CD4-positive, alpha-beta T cell (primary cell): ENCODE measurements at regions not wholly inside any gene's neighbourhood (a gene's known extent, or its start where the extent isn't known, plus 50 kb on each side); places are given as distances from the start of the nearest gene placed in this dataset.

Source experiments
- ATAC-seq: fragments of 200-7000 bp; cut with Tn5 transposase; one replicate; pipeline ENCODE4 v1.10.0; 2022; ENCODE audit warnings: mild to moderate bottlenecking; ENCODE audit not compliant: poor library complexity
- CTCF ChIA-PET: fragments of 350-600 bp; sonication (Branson Sonifier 250); formaldehyde crosslinking; loops from one replicate; lab custom pipeline; 2021; ENCODE audit warnings: antibody characterized with exemption, inconsistent platforms; lab: Charles Lee
- POLR2A ChIA-PET: fragments of 350-600 bp; sonication (Branson Sonifier 250); formaldehyde crosslinking; loops from one replicate; lab custom pipeline; 2021; ENCODE audit warnings: antibody characterized with exemption, inconsistent platforms; lab: Charles Lee
- DNase-seq, 14 experiments: peaks; one replicate each; pipeline ENCODE4 v3.0.0-alpha.2; 2013 to 2020; ENCODE audit warnings: mixed read lengths in 2 of 14
- H3K27ac ChIP-seq, 2 donors: one replicate each; pipeline versions ENCODE4 v1.5.1 to v1.7.0; 2013; ENCODE audit warnings: low read length in 2 of 2, low read depth in 1 of 2, mild to moderate bottlenecking in 1 of 2
- H3K27me3 ChIP-seq, 2 experiments: 1 replicate in 1 of 2; 2 replicates in 1 of 2; pipeline versions ENCODE4 v1.6.1 to v1.7.0; 2013; ENCODE audit warnings: low read length in 2 of 2, control low read depth in 1 of 2, mild to moderate bottlenecking in 1 of 2, moderate library complexity in 1 of 2; ENCODE audit not compliant: insufficient read depth in 2 of 2, control insufficient read depth in 1 of 2
- H3K36me3 ChIP-seq: one replicate; pipeline ENCODE4 v1.6.1; 2013; ENCODE audit warnings: low read length, control low read depth; ENCODE audit not compliant: insufficient read depth
- H3K4me1 ChIP-seq: one replicate; pipeline ENCODE4 v1.6.1; 2013; ENCODE audit warnings: low read length, control low read depth; ENCODE audit not compliant: insufficient read depth
- H3K4me3 ChIP-seq: one replicate; pipeline ENCODE4 v1.5.1; 2013; ENCODE audit warnings: mild to moderate bottlenecking, low read length, moderate library complexity
- H3K9me3 ChIP-seq, 2 experiments: 1 replicate in 1 of 2; 2 replicates in 1 of 2; pipeline versions ENCODE4 v1.6.1 to v1.7.0; 2013; ENCODE audit warnings: low read length in 2 of 2, mild to moderate bottlenecking in 2 of 2, control low read depth in 1 of 2, moderate library complexity in 1 of 2; ENCODE audit not compliant: control insufficient read depth in 1 of 2, insufficient read depth in 1 of 2
- H3K27ac Mint-ChIP-seq: one replicate; pipeline ENCODE4 v1.8.0; 2020; ENCODE audit warnings: mixed read lengths
- H3K27me3 Mint-ChIP-seq: one replicate; pipeline ENCODE4 v1.8.0; 2021; ENCODE audit warnings: mixed read lengths
- H3K36me3 Mint-ChIP-seq: one replicate; pipeline ENCODE4 v1.8.0; 2021; ENCODE audit warnings: low read depth, mixed read lengths
- H3K4me1 Mint-ChIP-seq: one replicate; pipeline ENCODE4 v1.8.0; 2021; ENCODE audit warnings: low read depth, mixed read lengths
- H3K4me3 Mint-ChIP-seq: one replicate; pipeline ENCODE4 v1.8.0; 2020; ENCODE audit warnings: mild to moderate bottlenecking, mixed read lengths
- H3K9me3 Mint-ChIP-seq: one replicate; pipeline ENCODE4 v1.8.0; 2020; ENCODE audit warnings: mixed read lengths
- CTCF ChIP-seq: fragments of 200-600 bp; IDR thresholded peaks from one replicate; pipeline ENCODE4 v1.8.0; 2022; ENCODE audit warnings: antibody characterized with exemption, mild to moderate bottlenecking
- intact Hi-C, 2 experiments: fragments of 100-400 bp; cut with DNase I in 1 of 2; cut with micrococcal nuclease in 1 of 2; formaldehyde crosslinking; loops; one replicate each; pipeline versions ENCODE4 v1.15.1 to v1.9.0; 2023 to 2025; cut with DNase I, micrococcal nuclease

- no peaks in the 10 kb centered on the region for H3K36me3 Mint-ChIP-seq
- no peaks in the 10 kb centered on the region for H3K4me1 Mint-ChIP-seq
- H3K9me3 Mint-ChIP-seq, result no peaks in the 10 kb centered on the region
- H3K4me3 Mint-ChIP-seq, result no peak overlapping the region
- no peak overlapping the region for H3K27ac Mint-ChIP-seq
- no peak overlapping the region for H3K4me3 ChIP-seq
- no peak for TF ChIP-seq CTCF
- ChIA-PET POLR2A (no interaction called here), CTCF (no interaction called here)
- no peaks in the 10 kb centered on the region for H3K36me3 ChIP-seq
- H3K27me3 Mint-ChIP-seq, result no peaks in the 10 kb centered on the region
- H3K27me3 ChIP-seq, result no peaks in the 10 kb centered on the region
- no peaks in the 10 kb centered on the region for H3K9me3 ChIP-seq
- H3K4me1 ChIP-seq, result no peaks in the 10 kb centered on the region
- no peak for ATAC-seq
- H3K27ac ChIP-seq, result no peak overlapping the region
- DNase-seq, result no peak
- intact Hi-C loops, result no loop called here
These were observed 239.7 kb upstream of the CLNK start for GRCh38 chr4:10924274-10924673.

DNA sequence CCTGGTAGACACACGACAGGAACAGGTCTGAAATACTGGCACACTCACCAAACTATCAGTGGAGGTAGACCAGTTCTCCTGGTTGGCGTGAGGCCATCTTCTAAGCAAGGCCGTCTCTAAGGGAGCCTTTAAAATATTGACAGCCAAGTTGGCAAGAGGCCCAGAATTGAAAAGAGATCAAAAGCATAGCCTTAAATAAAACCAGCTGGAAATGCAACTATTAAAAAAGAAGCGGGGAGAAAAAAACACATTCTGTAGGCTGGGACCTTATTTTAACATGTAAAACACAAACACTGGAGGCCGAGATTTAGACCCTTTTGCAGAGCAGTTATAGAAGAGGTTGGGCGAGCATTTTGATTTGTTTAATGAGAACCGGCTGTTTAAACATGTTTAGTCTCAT lies 233.0 kb upstream of the CLNK start:
- Mint-ChIP-seq H3K4me1 (no peaks in the 10 kb centered on the region), H3K27me3 (no peaks in the 10 kb centered on the region), H3K4me3 (no peak overlapping the region), H3K9me3 (no peaks in the 10 kb centered on the region), H3K36me3 (no peaks in the 10 kb centered on the region), H3K27ac (no peak overlapping the region)
- POLR2A ChIA-PET, result no interaction called here
- intact Hi-C loops, result no loop called here
- Histone ChIP-seq H3K9me3 (no peaks in the 10 kb centered on the region), H3K4me3 (no peak overlapping the region), H3K36me3 (no peaks in the 10 kb centered on the region), H3K4me1 (no peaks in the 10 kb centered on the region), H3K27me3 (no peaks in the 10 kb centered on the region), H3K27ac (no peak overlapping the region)
- DNase-seq (no peak), ATAC-seq (no peak)
- CTCF ChIA-PET, result no interaction called here
- no peak for TF ChIP-seq CTCF

DNA sequence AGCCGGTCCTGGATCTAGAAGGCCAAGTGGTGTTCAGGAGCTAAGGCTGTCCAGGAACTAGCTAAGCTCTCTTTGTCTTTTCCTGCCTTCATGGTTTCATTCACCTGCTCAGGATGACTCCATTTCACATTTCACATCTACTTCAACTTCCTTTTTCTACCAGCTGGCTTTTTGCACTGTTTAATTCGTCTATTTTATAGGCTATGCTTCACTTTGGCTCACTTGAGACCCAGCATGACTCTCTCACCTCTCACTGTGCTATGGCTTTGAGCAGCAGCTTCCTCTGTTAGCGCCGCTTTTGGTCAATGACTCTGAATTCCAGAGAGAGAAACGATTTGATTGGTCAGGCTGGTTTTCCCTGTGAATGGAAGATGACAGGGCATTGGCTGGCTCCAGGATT lies 213.5 kb upstream of the CLNK start:
- Histone ChIP-seq H3K4me1 (no peaks in the 10 kb centered on the region), H3K27me3 (no peaks in the 10 kb centered on the region), H3K4me3 (no peak overlapping the region), H3K36me3 (no peaks in the 10 kb centered on the region), H3K27ac (no peak overlapping the region), H3K9me3 (peaks cover 0 to 3% of the 10 kb centered on the region in 2 experiments)
- intact Hi-C loops, result no loop called here
- CTCF ChIA-PET, result no interaction called here
- ATAC-seq (no peak), DNase-seq (no peak)
- Mint-ChIP-seq H3K36me3 (no peaks in the 10 kb centered on the region), H3K4me3 (no peak overlapping the region), H3K9me3 (no peaks in the 10 kb centered on the region), H3K4me1 (peaks cover 4% of the 10 kb centered on the region), H3K27me3 (peaks cover 6% of the 10 kb centered on the region), H3K27ac (no peak overlapping the region)
- TF ChIP-seq CTCF, result no peak
- POLR2A ChIA-PET, result no interaction called here
